PC-3 (cell line): ENCODE measurements at regions not wholly inside any gene's neighbourhood (a gene's known extent, or its start where the extent isn't known, plus 50 kb on each side); places are given as distances from the start of the nearest gene placed in this dataset.
A peak's percentile ranks its signal among the peaks of the same experiment; 100 is the strongest.

Source experiments
- ATAC-seq: fragments of 200-7000 bp; cut with Tn5 transposase; 2 replicates; pipeline ENCODE4 v1.9.1; 2020; ENCODE audit warnings: mild to moderate bottlenecking, moderate library complexity
- BruUV-seq: library from RNA; stranded (reverse); fragments of 400-500 nt; replicated peaks from 2 replicates; lab custom pipeline; 2021; lab: Mats Ljungman, UMichigan
- CTCF ChIA-PET: fragments of 300-600 bp; sonication (Branson Sonifier 250); formaldehyde crosslinking; loops from one replicate; lab custom pipeline; 2022; ENCODE audit warnings: antibody characterized with exemption; lab: Charles Lee
- POLR2A ChIA-PET: fragments of 300-600 bp; sonication (Branson Sonifier 250); formaldehyde crosslinking; loops from one replicate; lab custom pipeline; 2022; ENCODE audit warnings: antibody characterized with exemption; ENCODE audit not compliant: unreplicated experiment; lab: Charles Lee
- DNase-seq: peaks from one replicate; pipeline ENCODE4 v3.0.0-alpha.2; 2015
- H2AFZ ChIP-seq: fragments of 300-600 bp; sonication (generic); 2 replicates; pipeline ENCODE4 v1.6.0; 2016; ENCODE audit warnings: antibody characterized with exemption, low read length
- H3F3A ChIP-seq: fragments of 300-600 bp; sonication (generic); one replicate; pipeline ENCODE4 v1.6.0; 2017; ENCODE audit warnings: antibody characterized with exemption, low read length, control low read depth, mild to moderate bottlenecking; ENCODE audit not compliant: unreplicated experiment
- H3K27ac ChIP-seq: fragments of 300-600 bp; sonication (generic); 2 replicates; pipeline ENCODE4 v1.5.1; 2016; ENCODE audit warnings: mild to moderate bottlenecking, low read length
- H3K27me3 ChIP-seq: fragments of 300-600 bp; sonication (generic); 2 replicates; pipeline ENCODE4 v1.6.1; 2016; ENCODE audit warnings: low read length, mixed read lengths
- H3K36me3 ChIP-seq: fragments of 300-600 bp; sonication (generic); 2 replicates; pipeline ENCODE4 v1.6.1; 2016; ENCODE audit warnings: low read depth, mixed run types, low read length, mixed read lengths
- H3K4me1 ChIP-seq: fragments of 300-600 bp; sonication (generic); 2 replicates; pipeline ENCODE4 v1.5.1; 2016; ENCODE audit warnings: low read length; ENCODE audit not compliant: insufficient read depth
- H3K4me2 ChIP-seq: fragments of 300-600 bp; sonication (generic); 2 replicates; pipeline ENCODE4 v1.6.0; 2016; ENCODE audit warnings: low read length
- H3K4me3 ChIP-seq: fragments of 300-600 bp; sonication (generic); 2 replicates; pipeline ENCODE4 v1.5.1; 2016; ENCODE audit warnings: mild to moderate bottlenecking, low read length, mixed read lengths
- H3K79me2 ChIP-seq: fragments of 300-600 bp; sonication (generic); 2 replicates; pipeline ENCODE4 v1.6.1; 2017; ENCODE audit warnings: low read length, mixed read lengths
- H3K9ac ChIP-seq: fragments of 300-600 bp; sonication (generic); 2 replicates; pipeline ENCODE4 v1.6.0; 2016; ENCODE audit warnings: mild to moderate bottlenecking, low read length
- H3K9me2 ChIP-seq: fragments of 300-600 bp; sonication (generic); replicated peaks from 2 replicates; pipeline ENCODE4 v1.6.1; 2016; ENCODE audit warnings: mixed run types, low read length, mixed read lengths
- H3K9me3 ChIP-seq: fragments of 300-600 bp; sonication (generic); 2 replicates; pipeline ENCODE4 v1.6.1; 2016; ENCODE audit warnings: low read length, mixed read lengths
- H4K20me1 ChIP-seq: fragments of 300-600 bp; sonication (generic); 2 replicates; pipeline ENCODE4 v1.6.1; 2016; ENCODE audit warnings: low read length, mixed read lengths
- EZH2 ChIP-seq: fragments of 300-600 bp; sonication (generic); IDR thresholded peaks from one replicate; pipeline ENCODE4 v1.6.1; 2017; ENCODE audit warnings: antibody characterized with exemption, mild to moderate bottlenecking, low read length; ENCODE audit not compliant: unreplicated experiment
- EZH2phosphoT487 ChIP-seq: fragments of 300-600 bp; sonication (generic); IDR thresholded peaks from 2 replicates; pipeline ENCODE4 v1.6.1; 2018; ENCODE audit warnings: mild to moderate bottlenecking, antibody characterized with exemption, low read length, borderline replicate concordance
- intact Hi-C: fragments of 100-400 bp; cut with micrococcal nuclease; formaldehyde crosslinking; loops from 2 replicates; pipeline ENCODE4 v1.9.0; 2023
- TF ChIP-seq, protein P1 (sequence below): fragments of 300-600 bp; sonication (generic); conservative IDR thresholded peaks from 2 replicates; pipeline ENCODE4 v1.5.1; 2017; ENCODE audit warnings: antibody characterized with exemption, low read depth, mild to moderate bottlenecking, low read length

DNA sequence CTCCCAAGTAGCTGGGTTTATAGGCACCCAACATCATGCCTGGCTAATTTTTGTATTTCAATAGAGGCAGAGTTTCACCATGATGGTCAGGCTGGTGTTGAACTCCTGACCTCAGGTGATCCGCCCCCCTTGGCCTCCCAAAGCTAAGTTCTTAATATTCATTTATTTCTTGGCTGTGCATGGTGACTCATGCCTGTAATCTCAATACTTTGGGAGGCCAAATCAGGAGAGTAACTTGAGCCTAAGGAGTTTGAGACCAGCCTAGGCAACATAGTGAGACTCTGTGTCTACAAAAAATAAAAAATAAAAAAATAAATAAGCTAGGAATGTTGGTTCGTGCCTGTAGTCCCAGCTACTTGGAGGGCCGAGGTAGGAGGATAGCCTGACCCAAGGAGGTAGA lies 587.1 kb upstream of the FTMT start:
- ChIA-PET POLR2A (no interaction called here), CTCF (no interaction called here)
- Histone ChIP-seq H3F3A (no peaks in the 10 kb centered on the region), H3K27ac (0 out of 2 replicates have a peak overlapping the region, but pooled peaks have one; percentile 11), H3K27me3 (no peaks in the 10 kb centered on the region), H3K4me2 (no peak overlapping the region), H3K79me2 (no peaks in the 10 kb centered on the region), H3K36me3 (no peaks in the 10 kb centered on the region), H3K9me2 (no peaks in the 10 kb centered on the region), H3K9me3 (no peaks in the 10 kb centered on the region), H2AFZ (no peak overlapping the region), H4K20me1 (no peaks in the 10 kb centered on the region), H3K4me1 (peaks cover 8% of the 10 kb centered on the region; the same call in 1 of the 2 replicates), H3K9ac (no peak overlapping the region), H3K4me3 (no peak overlapping the region)
- no TSS peak for BruUV-seq
- TF ChIP-seq EZH2 = no peak
- TF ChIP-seq, protein P1, sequence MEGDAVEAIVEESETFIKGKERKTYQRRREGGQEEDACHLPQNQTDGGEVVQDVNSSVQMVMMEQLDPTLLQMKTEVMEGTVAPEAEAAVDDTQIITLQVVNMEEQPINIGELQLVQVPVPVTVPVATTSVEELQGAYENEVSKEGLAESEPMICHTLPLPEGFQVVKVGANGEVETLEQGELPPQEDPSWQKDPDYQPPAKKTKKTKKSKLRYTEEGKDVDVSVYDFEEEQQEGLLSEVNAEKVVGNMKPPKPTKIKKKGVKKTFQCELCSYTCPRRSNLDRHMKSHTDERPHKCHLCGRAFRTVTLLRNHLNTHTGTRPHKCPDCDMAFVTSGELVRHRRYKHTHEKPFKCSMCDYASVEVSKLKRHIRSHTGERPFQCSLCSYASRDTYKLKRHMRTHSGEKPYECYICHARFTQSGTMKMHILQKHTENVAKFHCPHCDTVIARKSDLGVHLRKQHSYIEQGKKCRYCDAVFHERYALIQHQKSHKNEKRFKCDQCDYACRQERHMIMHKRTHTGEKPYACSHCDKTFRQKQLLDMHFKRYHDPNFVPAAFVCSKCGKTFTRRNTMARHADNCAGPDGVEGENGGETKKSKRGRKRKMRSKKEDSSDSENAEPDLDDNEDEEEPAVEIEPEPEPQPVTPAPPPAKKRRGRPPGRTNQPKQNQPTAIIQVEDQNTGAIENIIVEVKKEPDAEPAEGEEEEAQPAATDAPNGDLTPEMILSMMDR = no peak
- no peak for TF ChIP-seq EZH2phosphoT487
- 0 out of 2 replicates have a peak, but pooled peaks have one; percentile 20 for ATAC-seq
- intact Hi-C loops = no loop called here
- no peak for DNase-seq

DNA sequence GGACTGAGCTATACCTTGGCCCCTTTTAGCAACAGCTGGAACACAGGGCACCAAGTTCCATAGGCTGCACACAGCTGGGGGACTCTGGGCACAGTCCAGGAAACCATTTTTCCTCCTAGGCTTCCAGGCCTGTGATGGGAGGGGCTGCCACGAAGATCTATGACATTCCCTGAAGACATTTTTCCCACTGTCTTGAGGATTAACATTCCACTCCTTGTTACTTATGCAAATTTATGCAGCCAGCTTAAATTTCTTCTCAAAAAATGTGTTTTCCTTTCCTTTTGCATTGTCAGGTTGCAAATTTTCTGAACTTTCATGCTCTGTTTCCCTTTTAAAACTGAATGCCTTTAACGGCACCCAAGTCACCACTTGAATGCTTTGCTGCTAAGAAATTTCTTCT lies 580.1 kb upstream of the FTMT start:
- ATAC-seq (no peak), DNase-seq (no peak)
- ChIA-PET CTCF (no interaction called here), POLR2A (no interaction called here)
- Histone ChIP-seq H3F3A (no peaks in the 10 kb centered on the region), H3K9me3 (no peaks in the 10 kb centered on the region), H3K4me1 (peaks cover 7% of the 10 kb centered on the region), H3K4me2 (no peak overlapping the region), H3K9me2 (no peaks in the 10 kb centered on the region), H3K4me3 (no peak overlapping the region), H3K36me3 (no peaks in the 10 kb centered on the region), H3K79me2 (no peaks in the 10 kb centered on the region), H4K20me1 (no peaks in the 10 kb centered on the region), H3K9ac (no peak overlapping the region), H2AFZ (no peak overlapping the region), H3K27ac (no peak overlapping the region), H3K27me3 (no peaks in the 10 kb centered on the region)
- BruUV-seq = no TSS peak
- intact Hi-C loops = no loop called here
- TF ChIP-seq, protein P1 = no peak
- TF ChIP-seq EZH2 (no peak), EZH2phosphoT487 (no peak)

DNA sequence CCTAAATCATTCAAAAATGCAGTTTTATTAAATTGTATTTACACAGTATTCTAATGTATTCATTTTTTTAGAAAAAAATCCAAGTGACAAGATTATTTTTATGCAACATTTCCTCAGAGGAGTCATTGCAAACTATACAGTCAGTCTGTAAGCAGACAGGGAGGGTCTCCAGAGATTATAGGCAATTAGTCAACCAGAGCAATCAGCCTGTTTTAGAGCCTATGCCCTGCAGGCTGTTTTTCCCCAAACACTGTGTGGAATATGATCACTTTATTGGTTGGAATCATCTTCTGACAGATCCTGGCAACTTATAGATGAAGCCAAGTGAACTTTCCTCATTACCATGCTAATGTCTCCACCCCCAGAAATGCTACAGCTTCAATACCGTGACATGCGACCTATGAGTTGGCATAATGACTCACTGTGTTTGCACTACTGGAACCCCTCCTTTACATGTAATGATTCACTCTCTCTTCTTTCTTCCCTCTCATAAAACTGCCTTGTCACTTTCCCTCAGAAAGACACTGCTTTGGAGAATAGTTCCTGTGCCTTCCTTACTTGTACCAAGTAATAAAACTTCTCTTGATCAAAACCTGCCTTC lies 577.7 kb upstream of the FTMT start:
- H3K4me1 ChIP-seq = peaks cover 7% of the 10 kb centered on the region
- peak overlapping the region; percentile 64; the same call in 1 of the 2 replicates for H3K4me2 ChIP-seq
- H4K20me1 ChIP-seq = no peaks in the 10 kb centered on the region
- H3K27me3 ChIP-seq = no peaks in the 10 kb centered on the region
- no peaks in the 10 kb centered on the region for H3K9me2 ChIP-seq
- H3K4me3 ChIP-seq = no peak overlapping the region
- ChIA-PET POLR2A (interaction anchor here (0.7 kb wide), 1 partner anchor 672 kb away, joined by 6 read pairs; no protein-coding TSS in a partner anchor), CTCF (interaction anchor here (1.1 kb wide), 1 partner anchor 120 kb away, joined by 3 read pairs; no protein-coding TSS in a partner anchor)
- H3F3A ChIP-seq = no peaks in the 10 kb centered on the region
- peak; percentile 93 for DNase-seq
- TF ChIP-seq, protein P1 = no peak
- no peak for TF ChIP-seq EZH2
- TF ChIP-seq EZH2phosphoT487 = no peak
- H3K79me2 ChIP-seq = no peaks in the 10 kb centered on the region
- intact Hi-C loops = no loop called here
- peak overlapping the region; percentile 89 for H3K27ac ChIP-seq
- no peaks in the 10 kb centered on the region for H3K9me3 ChIP-seq
- no peaks in the 10 kb centered on the region for H3K36me3 ChIP-seq
- H3K9ac ChIP-seq = peak overlapping the region; percentile 47
- H2AFZ ChIP-seq = peak overlapping the region; percentile 57; the same call in 1 of the 2 replicates
- no TSS peak for BruUV-seq
- peak; percentile 99 for ATAC-seq
